Hepatocyte (in vitro differentiated cells): ENCODE measurements at regions not wholly inside any gene's neighbourhood (a gene's known extent, or its start where the extent isn't known, plus 50 kb on each side); places are given as distances from the start of the nearest gene placed in this dataset.

Experiments used
- DNase-seq: peaks from one replicate; pipeline ENCODE4 v3.0.0-alpha.2; 2016; ENCODE audit warnings: low spot score
- H2AFZ ChIP-seq: fragments of 200-600 bp; sonication (generic); 2 replicates; pipeline ENCODE4 v1.6.0; 2016; ENCODE audit warnings: antibody characterized with exemption, mild to moderate bottlenecking
- H3K27ac ChIP-seq: fragments of 200-600 bp; sonication (generic); 2 replicates; pipeline ENCODE4 v1.5.1; 2016; ENCODE audit warnings: mild to moderate bottlenecking
- H3K27me3 ChIP-seq: fragments of 200-600 bp; sonication (generic); 2 replicates; pipeline ENCODE4 v1.6.1; 2016
- H3K36me3 ChIP-seq: fragments of 200-600 bp; sonication (generic); replicated peaks from 2 replicates; pipeline ENCODE4 v1.5.1; 2016; ENCODE audit warnings: low read depth; ENCODE audit not compliant: insufficient read depth
- H3K4me1 ChIP-seq: fragments of 200-600 bp; sonication (generic); 2 replicates; pipeline ENCODE4 v1.5.1; 2016; ENCODE audit warnings: mild to moderate bottlenecking, moderate library complexity; ENCODE audit not compliant: insufficient read depth
- H3K4me2 ChIP-seq: fragments of 200-600 bp; sonication (generic); 2 replicates; pipeline ENCODE4 v1.6.0; 2016
- H3K4me3 ChIP-seq: fragments of 200-600 bp; sonication (generic); 2 replicates; pipeline ENCODE4 v1.5.1; 2016; ENCODE audit warnings: mild to moderate bottlenecking
- H3K79me2 ChIP-seq: fragments of 200-600 bp; sonication (generic); 2 replicates; pipeline ENCODE4 v1.6.0; 2017; ENCODE audit warnings: mild to moderate bottlenecking
- H3K9me2 ChIP-seq: fragments of 200-600 bp; sonication (generic); replicated peaks from 2 replicates; pipeline ENCODE4 v1.6.0; 2017; ENCODE audit warnings: mild to moderate bottlenecking; ENCODE audit not compliant: insufficient read depth
- H3K9me3 ChIP-seq: fragments of 200-600 bp; sonication (generic); 2 replicates; pipeline ENCODE4 v1.5.1; 2016; ENCODE audit warnings: low read depth, mild to moderate bottlenecking
- H4K20me1 ChIP-seq: fragments of 200-600 bp; sonication (generic); 2 replicates; pipeline ENCODE4 v1.6.0; 2016; ENCODE audit warnings: mild to moderate bottlenecking; ENCODE audit not compliant: insufficient read depth, poor library complexity, severe bottlenecking
- EZH2 ChIP-seq: fragments of 200-600 bp; sonication (generic); IDR thresholded peaks from 2 replicates; pipeline ENCODE4 v1.6.1; 2016; ENCODE audit warnings: antibody characterized with exemption, mild to moderate bottlenecking, borderline replicate concordance
- EZH2phosphoT487 ChIP-seq: fragments of 200-600 bp; sonication (generic); IDR thresholded peaks from one replicate; pipeline ENCODE4 v1.6.1; 2018; ENCODE audit warnings: antibody characterized with exemption, mild to moderate bottlenecking, low read depth, moderate library complexity; ENCODE audit not compliant: unreplicated experiment, severe bottlenecking
- WGBS: methylation state at CpG from one replicate; pipeline ENCODE4 v1.1.6; 2016; ENCODE audit warnings: low lambda C conversion rate; ENCODE audit errors: missing lambda C conversion rate; 5-methylcytosine and 5-hydroxymethylcytosine counted together
- TF ChIP-seq, protein P1 (sequence below): fragments of 200-600 bp; sonication (generic); IDR thresholded peaks from 2 replicates; pipeline ENCODE4 v1.5.1; 2016; ENCODE audit warnings: antibody characterized with exemption, mild to moderate bottlenecking; ENCODE audit not compliant: poor library complexity

DNA sequence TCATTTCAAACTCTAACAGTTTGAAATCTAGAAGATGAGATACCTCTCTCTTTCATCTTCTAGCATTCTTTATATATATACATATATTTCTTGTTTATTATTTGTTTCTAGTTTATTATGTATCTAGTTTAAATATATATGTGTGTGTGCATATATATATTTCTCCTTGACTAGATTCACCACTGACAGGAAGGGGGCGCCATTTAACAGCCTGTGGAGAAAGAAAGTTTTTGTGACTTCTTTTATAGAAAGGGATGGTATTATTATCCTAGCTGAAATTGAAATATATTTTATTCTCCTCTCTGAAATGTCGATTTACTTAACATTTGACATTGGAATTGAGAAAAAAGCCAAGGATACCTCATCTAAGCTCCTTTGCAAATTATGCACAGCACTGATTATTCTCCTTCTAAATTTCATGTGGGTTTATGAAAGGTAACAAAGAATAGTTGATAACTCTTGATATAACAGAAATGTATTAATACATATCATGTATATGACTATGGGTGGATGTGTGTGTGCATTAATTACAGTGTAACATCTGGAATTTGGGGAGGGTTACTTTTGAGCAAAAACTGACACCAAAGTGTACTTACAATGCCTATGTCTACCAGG, 160.7 kb upstream of the NT5C1B start:
- no peak for TF ChIP-seq EZH2phosphoT487
- TF ChIP-seq, protein P1, sequence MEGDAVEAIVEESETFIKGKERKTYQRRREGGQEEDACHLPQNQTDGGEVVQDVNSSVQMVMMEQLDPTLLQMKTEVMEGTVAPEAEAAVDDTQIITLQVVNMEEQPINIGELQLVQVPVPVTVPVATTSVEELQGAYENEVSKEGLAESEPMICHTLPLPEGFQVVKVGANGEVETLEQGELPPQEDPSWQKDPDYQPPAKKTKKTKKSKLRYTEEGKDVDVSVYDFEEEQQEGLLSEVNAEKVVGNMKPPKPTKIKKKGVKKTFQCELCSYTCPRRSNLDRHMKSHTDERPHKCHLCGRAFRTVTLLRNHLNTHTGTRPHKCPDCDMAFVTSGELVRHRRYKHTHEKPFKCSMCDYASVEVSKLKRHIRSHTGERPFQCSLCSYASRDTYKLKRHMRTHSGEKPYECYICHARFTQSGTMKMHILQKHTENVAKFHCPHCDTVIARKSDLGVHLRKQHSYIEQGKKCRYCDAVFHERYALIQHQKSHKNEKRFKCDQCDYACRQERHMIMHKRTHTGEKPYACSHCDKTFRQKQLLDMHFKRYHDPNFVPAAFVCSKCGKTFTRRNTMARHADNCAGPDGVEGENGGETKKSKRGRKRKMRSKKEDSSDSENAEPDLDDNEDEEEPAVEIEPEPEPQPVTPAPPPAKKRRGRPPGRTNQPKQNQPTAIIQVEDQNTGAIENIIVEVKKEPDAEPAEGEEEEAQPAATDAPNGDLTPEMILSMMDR: peak; percentile 92
- no peak for TF ChIP-seq EZH2

DNA sequence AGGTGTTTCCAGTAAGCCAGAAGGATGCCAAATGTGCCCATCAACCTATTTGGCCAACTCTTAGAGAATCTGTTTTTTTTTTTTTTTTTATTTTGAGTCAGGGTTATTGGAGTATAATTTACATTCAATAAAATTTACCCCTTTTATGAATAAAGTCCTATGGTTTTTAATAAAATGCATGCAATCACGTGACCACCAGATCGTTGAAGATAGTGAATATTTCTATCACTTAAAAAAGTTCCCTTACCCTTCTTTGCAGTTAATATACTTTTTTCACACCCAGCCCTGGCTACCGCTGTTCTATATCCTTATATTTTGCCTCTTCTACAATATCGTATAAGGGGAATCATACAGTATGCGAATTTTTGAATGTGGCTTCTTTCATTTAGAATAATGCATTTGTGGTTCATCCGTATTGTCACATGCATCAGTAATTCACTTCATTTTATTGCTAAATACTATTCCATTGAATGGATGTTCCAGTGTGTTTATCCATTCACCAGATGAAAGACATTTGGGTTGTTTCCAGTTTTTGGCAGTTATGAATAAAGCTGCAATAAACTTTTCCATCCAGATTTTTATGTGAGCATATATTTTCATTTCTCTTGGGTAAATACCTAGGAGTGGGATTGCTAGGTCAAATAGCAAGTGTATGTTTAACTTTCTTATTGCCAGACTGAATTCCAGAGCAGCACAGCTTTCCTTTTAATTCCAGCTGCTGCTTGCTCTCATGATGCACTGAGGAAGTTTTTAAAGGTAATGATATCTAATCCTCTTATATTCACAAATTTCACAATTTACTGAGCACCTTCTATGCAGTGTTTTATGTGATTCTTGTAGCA, 156.3 kb upstream of the NT5C1B start:
- 94% methylated on average over 6 of the region's 6 CpGs for WGBS
- Histone ChIP-seq H3K4me3 (no peak overlapping the region), H3K27me3 (no peaks in the 10 kb centered on the region), H3K4me1 (peaks cover 6% of the 10 kb centered on the region), H3K9me2 (no peaks in the 10 kb centered on the region), H3K79me2 (no peaks in the 10 kb centered on the region), H3K9me3 (no peaks in the 10 kb centered on the region), H3K27ac (no peak overlapping the region), H4K20me1 (no peaks in the 10 kb centered on the region), H3K4me2 (no peak overlapping the region), H2AFZ (no peak overlapping the region), H3K36me3 (no peaks in the 10 kb centered on the region)
- DNase-seq: no peak
- TF ChIP-seq EZH2: no peak
- no peak for TF ChIP-seq EZH2phosphoT487
- TF ChIP-seq, protein P1: no peak

More for the DNA sequence above, 160.7 kb upstream of the NT5C1B start:
- DNase-seq: peak; percentile 77
- Histone ChIP-seq H3K4me2 (no peak overlapping the region), H3K4me1 (peaks cover 27% of the 10 kb centered on the region), H3K27ac (no peak overlapping the region), H3K27me3 (no peaks in the 10 kb centered on the region), H3K9me2 (no peaks in the 10 kb centered on the region), H4K20me1 (no peaks in the 10 kb centered on the region), H3K9me3 (no peaks in the 10 kb centered on the region), H2AFZ (no peak overlapping the region), H3K4me3 (no peak overlapping the region), H3K79me2 (no peaks in the 10 kb centered on the region), H3K36me3 (no peaks in the 10 kb centered on the region)
- 0% methylated on average over 2 of the region's 2 CpGs for WGBS

DNA sequence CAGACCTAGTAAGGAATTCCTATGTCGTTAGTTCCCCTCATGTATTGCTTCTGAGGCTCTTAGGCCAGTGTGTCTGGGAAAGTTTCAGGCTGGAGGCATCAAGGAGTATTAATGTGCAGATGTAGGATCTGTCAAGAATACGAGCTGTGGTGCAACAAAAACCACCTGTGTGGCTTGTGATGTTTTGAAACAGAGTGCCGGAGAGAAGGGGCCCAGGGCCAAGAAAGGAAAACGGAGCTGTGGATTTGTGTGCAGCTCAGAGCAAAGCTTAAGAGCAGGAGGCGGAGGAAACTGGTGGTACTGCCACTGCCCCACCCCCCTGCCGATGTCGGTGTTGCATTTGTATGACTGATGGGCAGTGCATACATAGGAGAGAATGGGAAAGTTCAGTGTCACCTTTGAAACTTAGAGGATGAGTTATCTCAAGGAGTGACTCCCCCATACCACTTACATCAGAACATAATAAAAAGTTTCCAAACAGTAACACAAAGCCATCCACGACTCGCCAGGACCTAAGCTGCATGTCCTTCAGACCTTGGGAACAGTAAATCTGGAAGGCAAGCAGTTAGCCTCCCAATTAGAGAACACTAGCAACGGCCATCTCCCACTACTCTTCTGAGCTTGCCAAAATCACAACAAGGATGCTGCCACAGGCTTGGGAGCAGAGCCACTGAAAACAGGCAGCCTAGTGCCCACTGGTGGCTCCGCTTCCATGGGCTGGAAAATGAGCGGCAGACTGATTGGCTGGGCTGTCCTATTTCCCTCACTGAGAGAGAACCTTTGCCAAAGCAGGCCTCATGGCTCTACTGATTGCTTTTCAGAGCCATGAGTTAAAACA, 152.7 kb upstream of the NT5C1B start:
- no peak overlapping the region for H3K4me3 ChIP-seq
- H3K9me3 ChIP-seq: no peaks in the 10 kb centered on the region
- no peak overlapping the region for H3K27ac ChIP-seq
- H4K20me1 ChIP-seq: no peaks in the 10 kb centered on the region
- no peaks in the 10 kb centered on the region for H3K36me3 ChIP-seq
- no peak overlapping the region for H2AFZ ChIP-seq
- H3K27me3 ChIP-seq: no peaks in the 10 kb centered on the region
- TF ChIP-seq EZH2: no peak
- TF ChIP-seq, protein P1: peak; percentile 16
- H3K4me1 ChIP-seq: no peaks in the 10 kb centered on the region
- 62% methylated on average over 12 of the region's 12 CpGs for WGBS
- no peaks in the 10 kb centered on the region for H3K79me2 ChIP-seq
- no peak overlapping the region for H3K4me2 ChIP-seq
- H3K9me2 ChIP-seq: no peaks in the 10 kb centered on the region
- DNase-seq: peak; percentile 40
